ENCODE measurements at regions not wholly inside any gene's neighbourhood (a gene's known extent, or its start where the extent isn't known, plus 50 kb on each side); places are given as distances from the start of the nearest gene placed in this dataset.

- H3K27ac ChIP-seq = no peak overlapping the region
- TF ChIP-seq CTCF (conservative IDR thresholded peaks at IDR 0.05) (no peak), ZFX (IDR thresholded peaks at IDR 0.05) (no peak)
These were observed 654.9 kb upstream of the GBE1 start for GRCh38 chr3:82416349-82416748.

GRCh38 chr3:82413171-82413570 lies 651.7 kb upstream of the GBE1 start:
- no peak overlapping the region for H3K27ac ChIP-seq
- TF ChIP-seq ZFX (IDR thresholded peaks at IDR 0.05) (no peak), CTCF (conservative IDR thresholded peaks at IDR 0.05) (no peak)

- no peak overlapping the region for H3K27ac ChIP-seq
- no peak for TF ChIP-seq ZFX (IDR thresholded peaks at IDR 0.05)
- TF ChIP-seq CTCF (conservative IDR thresholded peaks at IDR 0.05) = peak; percentile 27
These were observed 648.9 kb upstream of the GBE1 start for GRCh38 chr3:82410366-82410765.

- no peak for TF ChIP-seq ZFX (IDR thresholded peaks at IDR 0.05)
- no peak for TF ChIP-seq CTCF (conservative IDR thresholded peaks at IDR 0.05)
- no peak overlapping the region for H3K27ac ChIP-seq
These were observed 648.4 kb upstream of the GBE1 start for GRCh38 chr3:82409842-82410241.

GRCh38 chr3:82392203-82392775 lies 630.8 kb upstream of the GBE1 start:
- TF ChIP-seq CTCF (conservative IDR thresholded peaks at IDR 0.05) = no peak
- no peak for TF ChIP-seq ZFX (IDR thresholded peaks at IDR 0.05)

GRCh38 chr3:82390868-82391267 lies 629.4 kb upstream of the GBE1 start:
- no peak for TF ChIP-seq ZFX (IDR thresholded peaks at IDR 0.05)
- TF ChIP-seq CTCF (conservative IDR thresholded peaks at IDR 0.05) = no peak
- H3K27ac ChIP-seq = no peak overlapping the region

More at GRCh38 chr3:82392203-82392775, 630.8 kb upstream of the GBE1 start:
- H3K27ac ChIP-seq = no peak overlapping the region

- no peak overlapping the region for H3K27ac ChIP-seq
- TF ChIP-seq CTCF (conservative IDR thresholded peaks at IDR 0.05) (no peak), ZFX (IDR thresholded peaks at IDR 0.05) (no peak)
These were observed 625.2 kb upstream of the GBE1 start for GRCh38 chr3:82386647-82387046.
